ENCODE measurements at regions not wholly inside any gene's neighbourhood (a gene's known extent, or its start where the extent isn't known, plus 50 kb on each side); places are given as distances from the start of the nearest gene placed in this dataset.

- TF ChIP-seq POLR2A (IDR thresholded peaks at IDR 0.05) = no peak
- TF ChIP-seq, protein P1, sequence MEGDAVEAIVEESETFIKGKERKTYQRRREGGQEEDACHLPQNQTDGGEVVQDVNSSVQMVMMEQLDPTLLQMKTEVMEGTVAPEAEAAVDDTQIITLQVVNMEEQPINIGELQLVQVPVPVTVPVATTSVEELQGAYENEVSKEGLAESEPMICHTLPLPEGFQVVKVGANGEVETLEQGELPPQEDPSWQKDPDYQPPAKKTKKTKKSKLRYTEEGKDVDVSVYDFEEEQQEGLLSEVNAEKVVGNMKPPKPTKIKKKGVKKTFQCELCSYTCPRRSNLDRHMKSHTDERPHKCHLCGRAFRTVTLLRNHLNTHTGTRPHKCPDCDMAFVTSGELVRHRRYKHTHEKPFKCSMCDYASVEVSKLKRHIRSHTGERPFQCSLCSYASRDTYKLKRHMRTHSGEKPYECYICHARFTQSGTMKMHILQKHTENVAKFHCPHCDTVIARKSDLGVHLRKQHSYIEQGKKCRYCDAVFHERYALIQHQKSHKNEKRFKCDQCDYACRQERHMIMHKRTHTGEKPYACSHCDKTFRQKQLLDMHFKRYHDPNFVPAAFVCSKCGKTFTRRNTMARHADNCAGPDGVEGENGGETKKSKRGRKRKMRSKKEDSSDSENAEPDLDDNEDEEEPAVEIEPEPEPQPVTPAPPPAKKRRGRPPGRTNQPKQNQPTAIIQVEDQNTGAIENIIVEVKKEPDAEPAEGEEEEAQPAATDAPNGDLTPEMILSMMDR (IDR thresholded peaks at IDR 0.05) = no peak
Observed at GRCh38 chr4:188722911-188723310, 583.7 kb downstream of the TRIML1 start.

Measured in lower leg skin (tissue), 3 donors.